ENCODE measurements at regions not wholly inside any gene's neighbourhood (a gene's known extent, or its start where the extent isn't known, plus 50 kb on each side); places are given as distances from the start of the nearest gene placed in this dataset.

DNA sequence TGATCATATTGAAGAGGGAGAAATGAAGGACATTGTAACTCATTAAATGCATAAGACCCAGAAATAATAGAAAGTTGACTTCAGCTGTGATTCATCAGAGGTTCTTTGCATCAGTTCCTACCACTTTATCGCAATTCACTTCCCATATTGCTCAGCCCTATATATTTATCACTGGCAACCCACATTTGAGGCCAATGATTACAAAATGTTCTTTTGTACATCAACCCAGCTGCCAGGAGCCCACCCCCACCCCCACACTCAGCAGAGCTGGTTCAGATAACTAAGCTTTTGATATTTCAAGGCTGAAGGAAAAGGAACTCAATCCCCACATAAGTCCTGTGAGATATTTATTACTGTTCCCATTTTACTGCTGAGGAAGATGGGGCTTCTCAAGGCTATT lies 51.2 kb upstream of the TMPO start:
- Histone ChIP-seq H3K9ac (ENCODE audit: control insufficient read depth, insufficient read depth, low read length) (no peak overlapping the region), H3K27ac (ENCODE audit: control insufficient read depth, insufficient read depth) (no peak overlapping the region), H2AFZ (ENCODE audit: control insufficient read depth, low read depth, low read length) (no peak overlapping the region), H3K4me1 (ENCODE audit: control insufficient read depth, insufficient read depth, low read length) (peaks cover 4% of the 10 kb centered on the region; the same call in 1 of the 2 replicates), H3K4me2 (ENCODE audit: control insufficient read depth, insufficient read depth) (no peak overlapping the region), H4K20me1 (ENCODE audit: control insufficient read depth, insufficient read depth) (no peaks in the 10 kb centered on the region), H3K27me3 (replicated peaks in 1 of 2; ENCODE audit: control insufficient read depth in 2 of 2, insufficient read depth in 2 of 2, low read length in 1 of 2) (no peaks in the 10 kb centered on the region; a peak in 1 of 4 replicates), H3K79me2 (ENCODE audit: control insufficient read depth, insufficient read depth, low read length) (no peaks in the 10 kb centered on the region), H3K4me3 (no peak overlapping the region), H3K36me3 (ENCODE audit: control insufficient read depth in 2 of 2, insufficient read depth in 2 of 2, low read length in 1 of 2) (no peaks in the 10 kb centered on the region), H3K9me3 (replicated peaks; ENCODE audit: control insufficient read depth, insufficient read depth, low read length) (no peaks in the 10 kb centered on the region; the same call in 2 of the 3 replicates)
- in situ Hi-C loops (cut with MboI), result no loop called here
- ChIA-PET RAD21 (ENCODE audit: unreplicated experiment) (no interaction called here), CTCF (no interaction called here), SMC1A (ENCODE audit: uncharacterized antibody, unreplicated experiment) (interaction anchor here (0.7 kb wide), 1 partner anchor 64 kb away, joined by 3 read pairs; no protein-coding TSS in a partner anchor), POLR2A (no interaction called here)
- ATAC-seq (no peak), FAIRE-seq (no peak), DNase-seq (ENCODE audit: low read depth, low spot score) (no peak)
- intact Hi-C loops (cut with micrococcal nuclease; ENCODE audit: unreplicated experiment), result no loop called here
- TF ChIP-seq CHD2 (IDR thresholded peaks at IDR 0.05; ENCODE audit: borderline replicate concordance, low read depth, low read length) (no peak), PAX5 (IDR thresholded peaks at IDR 0.05; ENCODE audit: borderline replicate concordance, low read depth, low read length) (no peak), JUNB (IDR thresholded peaks at IDR 0.05) (no peak), ZSCAN29 (IDR thresholded peaks at IDR 0.05) (no peak), YY1 (IDR thresholded peaks at IDR 0.05; ENCODE audit: low read depth, low read length) (no peak), RCOR1 (conservative IDR thresholded peaks at IDR 0.05; ENCODE audit: low read depth, low read length) (no peak), BHLHE40 (IDR thresholded peaks at IDR 0.05; ENCODE audit: borderline replicate concordance in 1 of 2, low read depth in 2 of 2, low read length in 1 of 2) (no peak), DPF2 (IDR thresholded peaks at IDR 0.05) (no peak), NFYB (IDR thresholded peaks at IDR 0.05; ENCODE audit: insufficient read depth, low read depth, low read length) (no peak), ASH2L (IDR thresholded peaks at IDR 0.05; ENCODE audit: borderline replicate concordance, low read depth) (no peak), NR2F1 (conservative IDR thresholded peaks at IDR 0.05) (no peak), POLR2AphosphoS5 (IDR thresholded peaks at IDR 0.05; ENCODE audit: low read length) (no peak), TCF3 (IDR thresholded peaks at IDR 0.05; ENCODE audit: borderline replicate concordance, insufficient read depth, low read depth, low read length) (no peak), RBBP5 (conservative IDR thresholded peaks at IDR 0.05) (no peak), WRNIP1 (IDR thresholded peaks at IDR 0.05; ENCODE audit: borderline replicate concordance, low read depth, low read length) (no peak)
- TF ChIP-seq, protein P1, sequence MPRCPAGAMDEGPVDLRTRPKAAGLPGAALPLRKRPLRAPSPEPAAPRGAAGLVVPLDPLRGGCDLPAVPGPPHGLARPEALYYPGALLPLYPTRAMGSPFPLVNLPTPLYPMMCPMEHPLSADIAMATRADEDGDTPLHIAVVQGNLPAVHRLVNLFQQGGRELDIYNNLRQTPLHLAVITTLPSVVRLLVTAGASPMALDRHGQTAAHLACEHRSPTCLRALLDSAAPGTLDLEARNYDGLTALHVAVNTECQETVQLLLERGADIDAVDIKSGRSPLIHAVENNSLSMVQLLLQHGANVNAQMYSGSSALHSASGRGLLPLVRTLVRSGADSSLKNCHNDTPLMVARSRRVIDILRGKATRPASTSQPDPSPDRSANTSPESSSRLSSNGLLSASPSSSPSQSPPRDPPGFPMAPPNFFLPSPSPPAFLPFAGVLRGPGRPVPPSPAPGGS (IDR thresholded peaks at IDR 0.05; ENCODE audit: borderline replicate concordance, insufficient read depth, low read depth, low read length, poor library complexity, severe bottlenecking), result no peak
- TF ChIP-seq, protein P2, sequence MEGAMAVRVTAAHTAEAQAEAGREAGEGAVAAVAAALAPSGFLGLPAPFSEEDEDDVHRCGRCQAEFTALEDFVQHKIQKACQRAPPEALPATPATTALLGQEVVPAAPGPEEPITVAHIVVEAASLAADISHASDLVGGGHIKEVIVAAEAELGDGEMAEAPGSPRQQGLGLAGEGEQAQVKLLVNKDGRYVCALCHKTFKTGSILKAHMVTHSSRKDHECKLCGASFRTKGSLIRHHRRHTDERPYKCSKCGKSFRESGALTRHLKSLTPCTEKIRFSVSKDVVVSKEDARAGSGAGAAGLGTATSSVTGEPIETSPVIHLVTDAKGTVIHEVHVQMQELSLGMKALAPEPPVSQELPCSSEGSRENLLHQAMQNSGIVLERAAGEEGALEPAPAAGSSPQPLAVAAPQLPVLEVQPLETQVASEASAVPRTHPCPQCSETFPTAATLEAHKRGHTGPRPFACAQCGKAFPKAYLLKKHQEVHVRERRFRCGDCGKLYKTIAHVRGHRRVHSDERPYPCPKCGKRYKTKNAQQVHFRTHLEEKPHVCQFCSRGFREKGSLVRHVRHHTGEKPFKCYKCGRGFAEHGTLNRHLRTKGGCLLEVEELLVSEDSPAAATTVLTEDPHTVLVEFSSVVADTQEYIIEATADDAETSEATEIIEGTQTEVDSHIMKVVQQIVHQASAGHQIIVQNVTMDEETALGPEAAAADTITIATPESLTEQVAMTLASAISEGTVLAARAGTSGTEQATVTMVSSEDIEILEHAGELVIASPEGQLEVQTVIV (IDR thresholded peaks at IDR 0.05; ENCODE audit: borderline replicate concordance, partially characterized antibody), result no peak
- TF ChIP-seq, protein P3, sequence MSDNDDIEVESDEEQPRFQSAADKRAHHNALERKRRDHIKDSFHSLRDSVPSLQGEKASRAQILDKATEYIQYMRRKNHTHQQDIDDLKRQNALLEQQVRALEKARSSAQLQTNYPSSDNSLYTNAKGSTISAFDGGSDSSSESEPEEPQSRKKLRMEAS (IDR thresholded peaks at IDR 0.05; ENCODE audit: low read depth, low read length), result no peak
- WGBS (ENCODE audit: insufficient coverage, insufficient replicate concordance, low lambda C conversion rate, missing lambda C conversion rate), result 40% methylated on average over 1 of the region's 1 CpG
- no TSS peak for BruUV-seq (replicated peaks)
